ENCODE measurements at regions not wholly inside any gene's neighbourhood (a gene's known extent, or its start where the extent isn't known, plus 50 kb on each side); places are given as distances from the start of the nearest gene placed in this dataset.

DNA sequence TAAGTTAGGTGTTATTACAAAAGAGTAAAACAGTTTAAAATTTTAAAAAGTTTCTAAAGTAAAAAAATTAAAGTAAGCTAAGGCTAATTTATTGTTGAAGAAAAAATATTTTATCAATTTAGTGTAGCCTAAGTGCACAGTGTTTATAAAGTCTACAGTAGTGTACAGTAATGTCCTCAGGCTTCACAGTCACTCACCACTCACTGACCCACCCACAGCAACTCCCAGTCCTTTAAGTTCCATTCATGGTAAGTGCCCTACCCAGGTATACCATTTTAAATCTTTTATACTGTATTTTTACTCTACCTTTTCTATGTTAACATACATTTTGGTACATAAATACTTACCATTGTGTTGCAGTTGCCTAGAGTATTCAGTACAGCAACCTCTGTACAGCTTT is 120.3 kb upstream of the DKK2 start:
- H3K4me3 ChIP-seq (ENCODE audit: low read depth, low read length), result no peak overlapping the region
- TF ChIP-seq, protein P1, sequence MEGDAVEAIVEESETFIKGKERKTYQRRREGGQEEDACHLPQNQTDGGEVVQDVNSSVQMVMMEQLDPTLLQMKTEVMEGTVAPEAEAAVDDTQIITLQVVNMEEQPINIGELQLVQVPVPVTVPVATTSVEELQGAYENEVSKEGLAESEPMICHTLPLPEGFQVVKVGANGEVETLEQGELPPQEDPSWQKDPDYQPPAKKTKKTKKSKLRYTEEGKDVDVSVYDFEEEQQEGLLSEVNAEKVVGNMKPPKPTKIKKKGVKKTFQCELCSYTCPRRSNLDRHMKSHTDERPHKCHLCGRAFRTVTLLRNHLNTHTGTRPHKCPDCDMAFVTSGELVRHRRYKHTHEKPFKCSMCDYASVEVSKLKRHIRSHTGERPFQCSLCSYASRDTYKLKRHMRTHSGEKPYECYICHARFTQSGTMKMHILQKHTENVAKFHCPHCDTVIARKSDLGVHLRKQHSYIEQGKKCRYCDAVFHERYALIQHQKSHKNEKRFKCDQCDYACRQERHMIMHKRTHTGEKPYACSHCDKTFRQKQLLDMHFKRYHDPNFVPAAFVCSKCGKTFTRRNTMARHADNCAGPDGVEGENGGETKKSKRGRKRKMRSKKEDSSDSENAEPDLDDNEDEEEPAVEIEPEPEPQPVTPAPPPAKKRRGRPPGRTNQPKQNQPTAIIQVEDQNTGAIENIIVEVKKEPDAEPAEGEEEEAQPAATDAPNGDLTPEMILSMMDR (IDR thresholded peaks at IDR 0.05; ENCODE audit: borderline replicate concordance, insufficient read depth, low read depth, low read length), result no peak

DNA sequence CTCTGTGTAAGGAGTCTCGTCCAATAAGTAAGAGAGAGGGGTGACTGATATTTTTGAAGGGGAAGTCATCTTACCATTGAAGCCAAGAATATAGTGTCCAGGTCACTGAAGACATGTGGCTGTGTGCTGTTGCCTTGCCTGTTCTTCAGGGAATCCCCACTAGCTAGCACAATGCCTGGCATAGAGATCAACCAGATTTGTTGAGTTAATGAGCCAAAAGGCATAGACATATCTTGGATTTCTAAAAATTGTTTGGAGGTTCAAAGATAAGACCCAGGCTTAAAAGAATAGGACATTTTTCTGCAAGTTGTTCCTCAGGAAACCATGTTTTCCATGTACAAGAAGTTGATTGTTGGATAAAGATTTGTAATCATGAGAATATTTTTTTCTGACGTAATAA is 119.3 kb upstream of the DKK2 start:
- no peak overlapping the region for H3K4me3 ChIP-seq (ENCODE audit: low read depth, low read length)
- TF ChIP-seq, protein P1 (IDR thresholded peaks at IDR 0.05; ENCODE audit: borderline replicate concordance, insufficient read depth, low read depth, low read length), result no peak

DNA sequence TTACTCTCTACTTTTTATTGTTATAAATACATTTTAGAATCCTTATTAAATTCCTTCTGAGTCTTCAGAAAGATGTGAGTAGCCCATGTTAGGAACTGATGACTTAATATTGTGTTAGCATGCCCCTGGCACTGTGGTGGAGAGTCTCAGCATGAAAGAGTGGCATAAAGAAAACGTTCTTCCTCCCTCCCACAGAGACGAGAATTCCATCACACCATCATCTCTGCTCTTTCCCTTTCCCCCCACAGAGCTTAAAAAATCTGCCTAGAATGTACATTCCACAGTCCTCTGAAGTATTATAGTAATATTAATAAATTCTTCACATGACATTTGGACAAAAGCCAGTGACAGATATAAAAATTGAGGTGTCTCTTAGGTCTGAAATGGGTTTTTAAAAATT is 117.8 kb upstream of the DKK2 start:
- no peak overlapping the region for H3K4me3 ChIP-seq (ENCODE audit: low read depth, low read length)
- TF ChIP-seq, protein P1 (IDR thresholded peaks at IDR 0.05; ENCODE audit: borderline replicate concordance, insufficient read depth, low read depth, low read length), result no peak

GRCh38 chr4:107153228-107153627 is 117.1 kb upstream of the DKK2 start:
- TF ChIP-seq, protein P1 (IDR thresholded peaks at IDR 0.05; ENCODE audit: borderline replicate concordance, insufficient read depth, low read depth, low read length), result peak; percentile 38; the same call in 1 of the 2 replicates
- no peak overlapping the region for H3K4me3 ChIP-seq (ENCODE audit: low read depth, low read length)

- H3K4me3 ChIP-seq (ENCODE audit: low read depth, low read length), result no peak overlapping the region
- TF ChIP-seq, protein P1 (IDR thresholded peaks at IDR 0.05; ENCODE audit: borderline replicate concordance, insufficient read depth, low read depth, low read length), result no peak
Observed at GRCh38 chr4:107151173-107151572, 115.1 kb upstream of the DKK2 start.

DNA sequence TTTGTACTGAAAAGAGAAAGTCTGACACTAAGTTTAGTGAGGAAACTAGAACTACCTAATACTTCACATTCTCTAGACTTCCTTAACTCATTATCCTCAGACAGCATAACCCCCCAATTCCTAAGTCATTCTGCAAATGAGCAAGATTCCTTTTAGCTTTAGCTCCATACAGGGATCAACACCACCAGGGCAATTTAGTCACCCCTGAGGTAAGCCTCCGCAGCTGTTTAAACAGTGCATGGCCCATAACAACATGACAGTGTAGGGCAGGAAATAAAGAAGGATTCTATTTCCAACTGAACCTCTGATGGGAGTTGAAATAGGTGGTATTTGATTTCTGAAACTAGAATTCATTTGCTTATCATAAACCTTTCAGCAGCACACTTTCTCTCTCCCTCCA is 112.8 kb upstream of the DKK2 start:
- no peak overlapping the region for H3K4me3 ChIP-seq (ENCODE audit: low read depth, low read length)
- TF ChIP-seq, protein P1 (IDR thresholded peaks at IDR 0.05; ENCODE audit: borderline replicate concordance, insufficient read depth, low read depth, low read length), result no peak

DNA sequence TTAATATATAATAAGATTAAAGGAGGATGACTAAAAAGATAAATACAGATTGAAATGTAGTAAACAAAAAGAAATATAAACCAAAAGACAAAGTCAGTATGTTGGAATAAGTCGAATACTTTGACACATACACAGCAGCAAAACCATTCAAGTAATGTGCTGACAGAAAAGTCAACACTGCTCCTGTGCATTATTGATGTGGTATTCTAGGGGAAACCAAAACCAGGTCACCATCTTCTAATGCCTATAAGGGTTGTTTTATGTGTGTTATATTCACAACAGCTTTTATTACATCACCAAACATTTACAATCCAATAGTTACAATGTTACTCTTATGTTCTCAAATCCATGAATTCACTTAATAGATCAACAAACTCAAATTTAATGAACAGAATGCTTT is 111.8 kb upstream of the DKK2 start:
- TF ChIP-seq, protein P1 (IDR thresholded peaks at IDR 0.05; ENCODE audit: borderline replicate concordance, insufficient read depth, low read depth, low read length), result no peak
- H3K4me3 ChIP-seq (ENCODE audit: low read depth, low read length), result no peak overlapping the region

All from GM12875 (cell line).